Endothelial cell of umbilical vein (primary cell): ENCODE measurements at regions not wholly inside any gene's neighbourhood (a gene's known extent, or its start where the extent isn't known, plus 50 kb on each side); places are given as distances from the start of the nearest gene placed in this dataset.

Experiments used
- BruUV-seq: library from RNA; stranded (reverse); fragments of 400-500 nt; replicated peaks from 2 replicates; lab custom pipeline; 2021; lab: Mats Ljungman, UMichigan
- CTCF ChIA-PET: fragments of 300-600, 350-600 bp; sonication (Branson Sonifier 250); formaldehyde crosslinking; loops from one replicate; lab custom pipeline; 2021; ENCODE audit warnings: antibody characterized with exemption, inconsistent platforms; lab: Charles Lee
- POLR2A ChIA-PET: fragments of 300-600, 350-600 bp; sonication (Branson Sonifier 250); formaldehyde crosslinking; loops from one replicate; lab custom pipeline; 2021; ENCODE audit warnings: antibody characterized with exemption, inconsistent platforms; lab: Charles Lee
- DNase-seq: peaks from one replicate; pipeline ENCODE4 v3.0.0-alpha.2; 2011; ENCODE audit warnings: low read depth, low spot score
- FAIRE-seq: peaks from 2 replicates; lab custom pipeline; 2011; peaks lifted over from hg19 to GRCh38; lab: Jason Lieb, UNC
- H2AFZ ChIP-seq: 2 replicates; pipeline ENCODE4 v1.6.0; 2012; ENCODE audit warnings: low read depth, low read length, control low read depth, inconsistent platforms
- H3K27ac ChIP-seq: 2 replicates; pipeline ENCODE4 v1.5.1; 2011; ENCODE audit warnings: low read depth, mild to moderate bottlenecking, control low read depth, low read length, moderate library complexity; ENCODE audit not compliant: insufficient read depth
- H3K27me3 ChIP-seq, 2 experiments: 2 replicates each; pipeline versions ENCODE4 v1.6.0 to v1.6.1; 2011; ENCODE audit warnings: low read length in 2 of 2, mixed read lengths in 1 of 2; ENCODE audit not compliant: control insufficient read depth in 2 of 2, insufficient read depth in 2 of 2
- H3K36me3 ChIP-seq, 2 experiments: 2 replicates in 1 of 2; 3 replicates in 1 of 2; pipeline ENCODE4 v1.5.1; 2011; ENCODE audit warnings: low read length in 2 of 2, mild to moderate bottlenecking in 1 of 2, moderate library complexity in 1 of 2; ENCODE audit not compliant: control insufficient read depth in 2 of 2, insufficient read depth in 2 of 2; ENCODE audit errors: extremely low read depth in 1 of 2
- H3K4me1 ChIP-seq: 3 replicates; pipeline ENCODE4 v1.5.1; 2011; ENCODE audit warnings: mild to moderate bottlenecking, low read length; ENCODE audit not compliant: control insufficient read depth, insufficient read depth; ENCODE audit errors: extremely low read depth
- H3K4me2 ChIP-seq: 2 replicates; pipeline ENCODE4 v1.6.1; 2011; ENCODE audit warnings: low read length, control low read depth, mixed read lengths; ENCODE audit not compliant: insufficient read depth
- H3K4me3 ChIP-seq, 3 experiments: fragments of 200-600 bp in 1 of 3; sonication (generic), shearing (Covaris generic) in 1 of 3; replicated peaks in 1 of 3; 2 replicates each; pipeline ENCODE4 v1.5.1; 2011 to 2016; ENCODE audit warnings: control low read depth in 3 of 3, low read length in 3 of 3, mild to moderate bottlenecking in 2 of 3, inconsistent platforms in 1 of 3, low read depth in 1 of 3, moderate library complexity in 1 of 3; ENCODE audit not compliant: insufficient read depth in 1 of 3
- H3K79me2 ChIP-seq: 2 replicates; pipeline ENCODE4 v1.6.0; 2012; ENCODE audit warnings: low read length, inconsistent platforms; ENCODE audit not compliant: control insufficient read depth, insufficient read depth
- H3K9ac ChIP-seq: replicated peaks from 2 replicates; pipeline ENCODE3; 2011; ENCODE audit warnings: low read length, control low read depth; ENCODE audit not compliant: insufficient read depth; ENCODE audit errors: extremely low read depth
- H3K9me1 ChIP-seq: replicated peaks from 3 replicates; pipeline ENCODE4 v1.6.0; 2011; ENCODE audit warnings: mild to moderate bottlenecking, low read length; ENCODE audit not compliant: control insufficient read depth, insufficient read depth; ENCODE audit errors: extremely low read depth
- H3K9me3 ChIP-seq: replicated peaks from 2 replicates; pipeline ENCODE4 v1.5.1; 2012; ENCODE audit warnings: low read length, inconsistent platforms; ENCODE audit not compliant: control insufficient read depth, insufficient read depth
- H4K20me1 ChIP-seq: replicated peaks from 2 replicates; pipeline ENCODE3; 2011; ENCODE audit warnings: mild to moderate bottlenecking, low read length; ENCODE audit not compliant: control insufficient read depth, insufficient read depth; ENCODE audit errors: extremely low read depth
- EZH2 ChIP-seq: IDR thresholded peaks from 2 replicates; pipeline ENCODE4 v1.6.1; 2012; ENCODE audit warnings: borderline replicate concordance, low read depth, mild to moderate bottlenecking, moderate library complexity, low read length, inconsistent platforms; ENCODE audit not compliant: severe bottlenecking
- GATA2 ChIP-seq: IDR thresholded peaks from 2 replicates; pipeline ENCODE4 v1.7.0; 2011; ENCODE audit warnings: low read depth, mild to moderate bottlenecking, moderate library complexity, mixed read lengths, low read length; ENCODE audit not compliant: insufficient read length, insufficient read depth
- JUN ChIP-seq: IDR thresholded peaks from 2 replicates; pipeline ENCODE4 v1.6.1; 2011; ENCODE audit warnings: borderline replicate concordance, low read depth; ENCODE audit not compliant: insufficient read length, insufficient read depth
- POLR2A ChIP-seq: IDR thresholded peaks from 2 replicates; pipeline ENCODE4 v1.6.1; 2012; ENCODE audit warnings: low read depth, mild to moderate bottlenecking, control low read depth, low read length
- POLR2AphosphoS5 ChIP-seq: IDR thresholded peaks from 2 replicates; pipeline ENCODE4 v1.6.1; 2012; ENCODE audit warnings: low read depth, mild to moderate bottlenecking, control low read depth, low read length, moderate library complexity; ENCODE audit not compliant: insufficient read depth
- dilution Hi-C: fragments of 300-500 bp; cut with MboI; formaldehyde crosslinking; loops from one replicate; pipeline ENCODE4 v1.15.0; 2019; ENCODE audit warnings: low sequenced_read_pairs; ENCODE audit not compliant: extremely low pct_ligation_motif_present
- intact Hi-C: fragments of 100-400 bp; cut with micrococcal nuclease; formaldehyde crosslinking; loops from one replicate; pipeline ENCODE4 v1.10.0; 2022

GRCh38 chr17:77327566-77328464, 187.0 kb downstream of the SEC14L1 start:
- POLR2A ChIA-PET = no interaction called here
- no peaks in the 10 kb centered on the region for H3K27me3 ChIP-seq
- BruUV-seq = no TSS peak
- CTCF ChIA-PET = interaction anchor here (1.3 to 5.3 kb wide), 2 partner anchors 102 to 167 kb away, joined by 6 to 55 read pairs; no protein-coding TSS in a partner anchor
- H3K4me2 ChIP-seq = no peak overlapping the region
- H3K4me1 ChIP-seq = peaks cover 15% of the 10 kb centered on the region
- no peak for DNase-seq
- dilution Hi-C loops = no loop called here
- H3K4me3 ChIP-seq = no peak overlapping the region
- no peak overlapping the region for H3K27ac ChIP-seq
- no peaks in the 10 kb centered on the region for H3K9me3 ChIP-seq
- H2AFZ ChIP-seq = no peak overlapping the region
- H3K9ac ChIP-seq = no peak overlapping the region
- no peaks in the 10 kb centered on the region for H3K9me1 ChIP-seq
- no peak for FAIRE-seq
- no peak for TF ChIP-seq POLR2A
- no peak for TF ChIP-seq JUN
- no peak for TF ChIP-seq EZH2
- TF ChIP-seq POLR2AphosphoS5 = no peak
- TF ChIP-seq GATA2 = no peak
- no peaks in the 10 kb centered on the region for H3K36me3 ChIP-seq
- intact Hi-C loops = no loop called here
- no peaks in the 10 kb centered on the region for H3K79me2 ChIP-seq
- H4K20me1 ChIP-seq = no peaks in the 10 kb centered on the region
